HG03571 (cell line): ENCODE measurements at regions not wholly inside any gene's neighbourhood (a gene's known extent, or its start where the extent isn't known, plus 50 kb on each side); places are given as distances from the start of the nearest gene placed in this dataset.
"Not testable (repeated sequence)": the region's sequence is repeated elsewhere in the genome, so short reads cannot be mapped to it uniquely, and the experiment has no call there.

Experiments
- ATAC-seq: cut with Tn5 transposase; IDR thresholded peaks from one replicate; pipeline ENCODE4 v1.9.1; 2021; ENCODE audit not compliant: unreplicated experiment

DNA sequence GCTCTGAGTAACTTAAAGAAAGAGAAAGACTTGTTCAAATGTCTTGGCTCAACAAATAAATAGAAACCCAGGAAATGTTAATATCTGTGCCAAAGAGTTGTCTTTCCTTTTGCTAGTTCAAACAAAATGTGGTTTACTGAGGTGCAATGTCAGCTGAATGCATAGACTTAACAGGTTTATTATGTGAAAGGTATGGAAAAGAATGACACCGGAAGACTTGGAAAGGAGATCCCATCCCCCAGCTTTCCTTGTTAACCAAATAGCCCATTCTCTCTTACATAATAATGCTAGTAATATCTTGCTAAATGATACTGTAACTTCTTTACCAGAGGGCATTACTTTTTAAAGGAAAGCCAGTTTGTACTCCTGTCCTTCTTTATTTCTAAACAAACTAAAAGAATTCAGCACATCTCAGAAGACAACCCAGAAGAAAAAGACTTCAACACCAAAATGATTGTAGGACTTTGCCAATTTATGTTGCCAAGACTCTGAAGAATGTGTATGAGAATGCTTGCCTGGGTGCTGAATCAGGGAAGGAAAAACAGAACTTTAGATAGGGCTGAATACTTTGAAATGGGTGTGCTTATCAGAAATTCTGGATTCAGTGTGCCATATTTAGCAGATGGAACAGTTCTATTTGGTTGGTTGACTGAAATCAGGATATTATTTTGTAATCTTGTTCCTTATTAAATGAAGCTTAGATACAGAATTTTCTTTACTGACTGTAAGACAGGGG, 344.1 kb downstream of the TMEM38B start:
- ATAC-seq, result no peak

DNA sequence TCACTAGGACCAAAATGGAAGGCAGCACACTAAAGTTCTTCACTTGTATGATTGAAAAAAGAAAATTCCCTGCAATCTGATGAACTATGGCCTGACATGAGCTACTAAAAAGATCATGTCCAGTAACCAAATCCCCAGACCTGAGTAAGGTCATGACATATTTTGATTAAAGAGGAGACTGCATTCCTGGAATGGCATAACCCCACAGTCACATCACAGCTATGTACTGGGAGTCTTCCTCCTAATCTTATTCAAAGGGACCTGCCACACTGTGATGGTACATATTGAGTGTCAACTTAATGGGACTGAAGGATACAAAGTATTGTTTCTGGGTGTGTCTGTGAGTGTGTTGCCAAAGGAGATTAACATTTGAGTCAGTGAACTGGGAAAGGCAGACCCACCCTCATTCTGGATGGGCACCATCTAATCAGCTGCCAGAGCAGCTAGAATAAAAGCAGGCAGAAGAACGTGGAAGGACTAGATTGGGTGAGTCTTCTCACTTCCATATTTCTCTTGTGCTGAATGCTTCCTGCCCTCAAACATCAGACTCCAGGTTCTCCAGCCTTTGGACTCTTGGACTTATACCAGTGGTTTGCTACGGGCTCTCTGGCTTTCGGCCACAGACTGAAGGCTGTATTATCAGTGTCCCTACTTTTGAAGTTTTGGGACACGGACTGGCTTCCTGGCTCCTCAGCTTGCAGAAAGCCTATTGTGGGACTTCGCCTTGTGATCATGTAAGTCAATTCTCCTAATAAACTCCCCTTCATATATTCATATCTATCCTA, 345.0 kb downstream of the TMEM38B start:
- ATAC-seq, result no peak

DNA sequence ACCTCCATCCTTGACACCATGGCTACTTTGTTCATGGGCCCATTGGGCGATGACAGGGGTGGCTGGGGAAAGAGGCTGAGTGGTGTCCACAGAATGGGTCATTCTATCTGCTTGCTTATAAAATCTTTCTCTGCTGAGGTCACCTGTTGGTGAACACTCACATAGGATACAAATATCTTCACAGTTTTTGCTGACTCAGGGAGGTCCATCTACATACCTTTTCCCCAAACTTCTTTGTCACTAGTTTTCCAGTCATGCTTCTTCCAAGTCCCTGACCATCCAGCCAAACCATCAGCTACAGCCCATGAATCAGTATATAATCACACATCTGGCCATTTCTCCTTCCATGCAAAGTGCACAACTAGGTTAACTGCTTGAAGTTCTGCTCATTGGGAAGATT, 347.6 kb downstream of the TMEM38B start:
- ATAC-seq, result not testable (repeated sequence)

DNA sequence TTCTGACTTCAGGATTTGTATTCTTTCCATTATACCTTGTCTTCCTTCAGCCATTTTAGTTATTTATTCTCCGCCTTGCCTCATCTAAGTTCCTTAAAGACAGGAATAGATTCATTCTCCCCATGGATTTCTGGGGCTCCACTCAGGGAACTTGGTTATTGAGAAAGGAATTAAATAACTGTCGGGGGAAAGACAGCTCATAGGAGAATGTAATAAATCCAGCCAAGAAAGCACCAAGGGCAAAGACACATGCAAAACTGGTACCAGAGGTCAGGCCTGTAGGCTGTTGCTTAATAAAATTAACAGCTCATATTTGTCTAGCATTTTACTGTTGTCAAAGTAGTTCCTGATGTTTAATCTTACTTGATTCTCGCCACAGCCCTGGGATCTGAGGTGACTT, 357.2 kb downstream of the TMEM38B start:
- no peak for ATAC-seq

DNA sequence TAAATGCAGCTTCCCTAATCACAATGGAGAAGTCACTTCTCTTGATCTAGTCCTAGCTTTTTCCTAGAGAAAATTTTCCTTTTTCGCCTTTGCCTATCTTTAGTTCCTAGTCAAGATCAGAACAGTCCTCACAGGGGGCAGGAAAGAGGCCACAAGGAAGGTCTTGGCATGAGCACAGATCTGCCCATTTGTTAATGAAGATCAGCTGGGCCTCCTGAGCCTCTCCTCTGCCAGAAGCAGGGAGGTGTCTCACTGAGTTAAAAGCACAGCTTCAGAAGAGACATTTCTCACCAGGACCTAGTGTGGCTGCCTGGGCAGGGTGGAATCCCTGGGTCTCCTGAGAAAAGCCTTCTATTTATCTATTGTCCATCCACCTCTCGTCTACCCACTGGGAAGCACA, 357.8 kb downstream of the TMEM38B start:
- ATAC-seq, result no peak

DNA sequence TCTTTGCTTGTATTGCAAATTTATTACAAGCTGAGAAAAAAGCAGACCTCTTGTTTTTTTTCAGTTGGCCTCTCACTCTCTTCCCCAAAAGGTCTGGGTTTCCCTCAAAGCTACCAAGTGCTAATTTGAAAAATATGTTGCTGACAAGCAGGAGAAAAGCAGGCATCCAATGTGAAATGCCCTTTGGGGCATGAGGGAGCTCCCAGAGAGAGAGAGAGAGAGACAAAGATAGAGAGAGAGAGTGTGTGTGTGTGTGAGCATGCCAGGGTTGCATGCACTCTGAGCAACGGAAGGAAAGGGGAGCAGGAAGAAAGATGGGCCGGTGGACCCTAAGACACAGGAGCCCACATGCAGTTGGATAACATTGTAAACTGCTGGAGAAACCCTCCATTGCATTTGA, 358.4 kb downstream of the TMEM38B start:
- ATAC-seq, result no peak

DNA sequence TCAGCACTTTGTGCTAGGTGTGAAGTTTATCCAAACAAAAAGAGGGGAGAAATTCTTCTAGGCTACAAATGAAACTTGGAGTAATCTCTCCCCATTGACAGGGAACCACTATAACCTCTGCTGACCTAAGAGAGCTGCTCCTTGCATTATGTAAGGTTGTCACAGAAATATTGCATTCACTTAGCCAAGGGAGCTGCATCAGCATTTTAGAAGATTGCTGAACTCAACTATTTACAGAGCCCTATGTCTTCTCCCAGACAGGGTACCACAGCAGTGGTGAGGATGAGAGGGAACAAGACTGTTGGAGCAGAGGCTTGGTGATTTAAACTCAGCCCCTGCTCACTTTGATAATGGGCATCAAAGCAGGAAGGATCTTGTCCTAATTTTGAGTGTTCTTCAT, 362.0 kb downstream of the TMEM38B start:
- ATAC-seq, result no peak

DNA sequence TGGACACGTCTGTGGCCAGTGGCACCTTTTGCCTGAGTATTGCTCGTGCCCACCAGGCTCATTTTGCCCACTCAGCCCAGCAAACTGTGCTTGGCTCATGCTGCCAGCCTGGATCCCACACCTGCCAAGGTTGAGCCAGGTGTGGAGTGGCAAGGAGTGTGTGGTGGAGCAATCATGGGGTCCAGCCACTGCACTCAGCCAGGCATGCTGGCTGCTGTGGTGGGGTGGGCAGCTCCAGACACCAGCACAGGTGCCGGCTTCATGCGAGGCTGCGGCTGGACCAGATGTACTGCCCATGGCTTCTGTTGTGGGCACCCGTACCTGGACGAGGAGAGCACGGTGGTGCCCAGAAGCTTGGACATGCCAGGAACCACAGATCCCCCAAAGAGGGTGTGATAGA, 364.1 kb downstream of the TMEM38B start:
- no peak for ATAC-seq

DNA sequence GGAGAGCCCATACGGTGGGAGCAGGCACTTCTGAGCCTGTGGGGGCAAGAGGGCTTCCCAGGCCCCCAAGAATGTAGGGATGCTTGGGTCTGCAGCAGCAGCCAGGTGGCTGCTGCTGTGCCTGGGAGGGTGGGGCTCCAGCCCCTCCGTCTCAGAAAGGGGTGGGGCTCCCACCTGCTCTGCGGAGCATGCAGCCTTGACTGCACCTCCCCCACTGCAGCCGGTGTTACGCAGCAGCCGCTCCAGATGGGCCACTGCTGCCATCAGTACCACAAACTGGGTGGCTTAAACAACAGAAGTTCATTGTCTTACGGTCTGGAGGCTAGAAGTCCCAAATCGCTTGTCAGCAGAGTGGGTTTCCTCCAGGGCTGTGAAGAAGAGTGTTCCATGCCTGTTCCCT, 365.5 kb downstream of the TMEM38B start:
- no peak for ATAC-seq

DNA sequence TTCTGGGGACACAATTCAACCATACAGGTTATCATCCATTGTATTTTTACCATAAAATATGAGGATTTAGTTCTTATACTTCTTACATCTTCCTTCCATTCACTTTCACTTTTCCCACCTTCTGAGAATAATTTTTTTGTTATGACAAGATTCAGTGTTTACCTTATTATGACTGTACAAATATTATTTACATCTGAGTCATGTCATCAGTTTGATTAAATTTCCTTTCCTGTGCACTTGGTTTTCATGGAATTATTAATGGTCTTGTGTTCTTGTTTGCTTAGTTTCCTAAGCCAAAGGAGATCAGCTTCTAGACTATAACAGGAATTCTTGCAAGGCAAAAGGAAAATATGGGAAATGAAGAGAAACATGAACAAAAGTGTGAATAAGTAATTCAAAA, 366.5 kb downstream of the TMEM38B start:
- ATAC-seq, result no peak

DNA sequence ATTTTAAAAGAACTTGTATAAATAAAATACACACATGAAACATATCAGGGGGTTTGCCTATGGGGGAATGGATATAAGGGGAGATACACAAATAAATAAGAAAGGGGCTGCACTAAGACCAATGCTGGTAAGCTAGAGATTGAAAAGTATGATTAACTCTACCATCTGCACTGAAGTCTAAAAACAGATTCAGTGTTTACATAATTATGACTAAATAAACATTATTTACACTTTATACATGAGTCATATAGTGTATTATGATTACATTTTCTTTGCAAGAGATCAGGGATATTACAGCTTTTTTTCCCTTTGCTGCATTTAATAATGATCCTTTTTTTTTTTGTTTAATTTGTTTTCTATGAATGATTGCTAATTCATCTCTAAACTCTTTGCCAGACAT, 367.9 kb downstream of the TMEM38B start:
- ATAC-seq, result no peak

DNA sequence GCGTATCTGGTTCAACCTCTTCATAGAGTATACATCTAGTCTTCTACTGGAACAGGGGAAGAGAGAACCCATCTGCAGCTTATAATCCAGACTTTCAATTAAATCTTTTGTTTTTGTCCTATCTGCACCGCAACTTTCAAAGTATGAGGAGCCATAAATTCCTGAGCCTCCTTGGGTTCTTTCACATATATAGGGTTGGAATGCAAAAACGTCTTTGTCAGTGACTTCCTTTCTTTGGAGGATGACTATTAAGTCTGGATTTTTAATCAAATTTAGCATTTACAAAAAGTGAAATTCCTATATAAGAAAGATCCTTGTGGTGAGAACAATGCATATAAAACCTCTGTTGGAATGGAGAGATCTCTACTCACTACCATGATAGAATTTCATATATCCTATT, 370.8 kb downstream of the TMEM38B start:
- ATAC-seq, result no peak

DNA sequence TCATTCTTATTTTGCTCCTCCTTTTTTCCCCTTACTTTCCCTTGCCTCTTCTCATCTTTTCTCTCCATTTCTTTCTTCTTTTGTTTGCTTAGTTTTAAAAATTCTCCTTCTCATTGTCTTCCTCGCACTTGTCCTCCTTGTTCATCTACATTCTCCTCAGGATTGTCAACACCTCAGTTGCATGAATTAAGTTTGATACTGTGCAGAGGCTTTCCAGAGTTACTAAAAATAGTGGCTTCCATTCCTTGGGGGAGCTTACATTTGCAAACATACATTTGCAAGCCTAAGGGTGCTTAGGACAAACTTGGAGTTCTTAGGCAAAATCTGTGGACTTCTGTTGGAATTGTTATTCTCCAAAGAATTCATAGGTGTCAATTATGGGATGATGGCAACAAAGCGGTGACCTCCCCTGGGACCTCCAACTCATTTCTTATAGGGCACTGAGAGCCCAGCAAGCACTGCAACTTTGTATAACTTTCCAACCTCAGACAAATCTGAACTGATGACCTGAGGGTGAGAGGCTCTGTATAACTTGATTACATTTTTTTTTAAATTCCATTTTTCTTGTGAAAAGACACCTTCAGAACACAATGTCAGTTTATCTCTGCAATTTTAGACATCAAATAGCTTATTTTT, 371.4 kb downstream of the TMEM38B start:
- ATAC-seq, result no peak

DNA sequence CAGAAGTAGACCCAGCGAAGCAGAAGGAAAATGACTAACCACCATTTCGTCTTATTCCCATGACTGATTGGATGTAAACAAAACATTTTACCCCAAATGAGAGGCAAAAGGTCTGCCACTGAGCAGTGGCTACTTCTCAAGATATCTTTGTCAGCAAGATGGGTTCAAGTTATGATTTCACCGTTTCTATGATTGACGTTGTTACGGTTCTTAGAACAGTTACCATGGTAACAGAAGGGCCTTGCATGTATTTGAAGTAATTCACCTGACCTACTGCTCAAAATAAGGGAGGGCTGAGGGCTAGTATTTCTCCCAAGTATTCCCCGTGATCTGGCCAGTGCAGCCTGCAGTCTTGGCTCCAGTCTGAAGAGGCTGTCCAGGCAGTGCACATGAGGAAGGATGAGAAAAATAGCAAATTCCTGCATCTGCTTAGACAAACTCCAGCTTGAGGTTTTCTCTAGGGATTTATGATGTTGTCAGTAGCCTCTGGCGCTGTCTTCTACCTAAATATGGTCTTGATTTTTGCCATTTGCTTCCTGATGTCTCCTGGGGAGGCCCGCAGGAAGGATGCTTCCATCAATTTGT, 372.7 kb downstream of the TMEM38B start:
- ATAC-seq, result no peak

DNA sequence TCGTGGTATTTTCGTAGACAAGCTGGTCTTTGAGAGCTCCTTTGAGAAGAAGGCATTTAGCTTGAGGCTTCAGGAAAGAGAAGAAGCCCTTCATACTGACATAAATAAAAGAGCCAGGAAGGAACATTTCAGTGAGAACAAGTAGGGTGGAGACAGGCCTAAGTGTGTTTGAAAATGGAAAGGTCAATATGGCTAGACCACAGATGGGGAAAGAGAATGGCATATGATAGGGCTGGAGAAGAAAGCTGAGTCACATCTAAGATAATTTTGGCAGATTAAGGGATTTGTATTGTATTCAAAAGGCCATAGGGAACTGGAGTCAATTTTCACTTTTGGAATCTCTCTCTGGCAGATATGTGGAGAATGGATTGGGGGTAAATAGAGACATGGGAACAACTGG, 374.9 kb downstream of the TMEM38B start:
- ATAC-seq, result no peak

DNA sequence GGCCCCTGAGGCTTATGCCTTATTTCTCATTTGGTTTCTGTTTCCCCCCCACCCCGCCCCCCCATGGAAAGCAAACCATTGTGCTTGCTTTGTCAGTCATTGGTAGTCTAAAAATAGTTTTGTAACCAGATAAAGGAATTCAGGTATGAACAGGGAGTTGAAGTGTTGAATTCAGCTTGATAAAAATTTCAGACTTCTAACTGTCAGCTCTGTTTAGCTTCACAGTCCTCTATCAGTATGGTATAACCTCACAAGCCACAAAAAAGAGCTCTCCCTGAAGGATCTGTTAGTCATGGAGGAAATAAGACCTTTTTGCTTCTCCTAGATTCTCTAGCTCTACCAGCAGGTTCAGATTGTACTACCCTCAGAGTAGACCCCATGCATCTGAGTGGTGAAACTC, 378.1 kb downstream of the TMEM38B start:
- no peak for ATAC-seq

DNA sequence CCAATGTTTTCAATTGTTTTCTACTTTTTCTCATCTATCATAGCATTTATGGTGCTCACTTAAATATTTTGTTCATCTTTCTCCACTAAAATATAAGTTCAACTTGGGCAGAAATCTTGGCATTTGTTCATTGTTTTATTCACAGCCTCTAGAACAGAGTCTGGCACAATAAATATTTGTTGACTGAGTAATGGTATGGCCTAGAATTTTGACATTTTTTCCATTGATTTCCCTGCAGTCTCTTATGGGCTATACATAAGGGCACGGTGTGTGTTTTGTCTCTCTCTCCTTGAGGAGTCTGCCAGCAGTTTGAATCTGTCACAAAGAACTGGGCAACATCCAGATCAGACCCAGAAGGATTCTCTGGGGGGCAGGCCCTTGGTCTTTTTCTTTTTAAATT, 379.7 kb downstream of the TMEM38B start:
- ATAC-seq, result no peak

DNA sequence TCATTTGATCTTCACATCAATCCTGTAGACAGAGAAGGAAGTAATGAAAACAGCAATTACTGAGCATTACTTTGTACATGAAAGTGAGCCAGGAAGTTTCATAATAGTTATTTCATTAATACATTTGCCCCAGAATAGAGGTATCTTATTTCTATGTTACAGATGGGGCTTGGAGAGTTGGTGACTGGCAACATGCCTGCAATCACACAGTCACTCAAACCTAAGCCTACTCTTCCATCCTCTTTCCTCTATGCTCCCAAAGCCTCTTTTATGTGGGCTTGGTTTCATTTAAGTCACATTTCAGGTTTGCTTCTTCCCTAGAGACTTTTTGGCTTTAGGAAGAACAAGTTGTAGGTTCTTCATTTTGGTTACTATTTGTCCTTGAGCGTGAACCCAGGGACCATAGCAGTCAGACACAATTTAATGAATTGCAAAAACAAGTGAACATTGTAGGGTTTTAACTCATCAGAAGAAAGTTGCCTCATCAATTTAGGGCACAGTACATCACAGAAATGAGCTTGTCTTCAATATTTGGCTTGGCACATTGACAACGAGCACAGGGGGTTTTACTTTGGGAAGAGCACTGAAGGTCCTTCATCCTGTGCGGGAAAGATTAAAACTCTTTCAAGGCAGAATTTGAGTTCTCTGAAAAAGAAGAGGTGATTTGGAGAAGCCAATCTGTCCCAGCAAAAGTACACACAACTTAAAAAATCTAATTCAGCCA, 381.1 kb downstream of the TMEM38B start:
- ATAC-seq, result no peak

DNA sequence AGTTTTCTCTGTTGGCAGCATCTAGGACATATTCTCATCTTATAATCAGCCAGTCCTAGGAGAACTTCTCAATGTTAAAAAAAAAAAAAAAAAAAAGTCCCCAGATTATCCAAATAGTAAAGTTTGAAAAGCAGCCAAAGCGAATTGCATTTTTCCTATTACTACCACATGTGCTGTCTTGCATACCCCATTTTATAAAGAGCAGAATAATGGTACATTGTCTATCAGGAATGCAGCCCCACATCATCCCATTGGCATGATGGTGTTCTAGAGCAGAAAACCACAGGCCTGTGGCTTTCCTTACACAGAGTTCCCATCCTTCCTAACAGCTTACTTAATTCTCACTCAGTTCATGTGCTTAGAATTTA, 381.6 kb downstream of the TMEM38B start:
- ATAC-seq, result no peak

DNA sequence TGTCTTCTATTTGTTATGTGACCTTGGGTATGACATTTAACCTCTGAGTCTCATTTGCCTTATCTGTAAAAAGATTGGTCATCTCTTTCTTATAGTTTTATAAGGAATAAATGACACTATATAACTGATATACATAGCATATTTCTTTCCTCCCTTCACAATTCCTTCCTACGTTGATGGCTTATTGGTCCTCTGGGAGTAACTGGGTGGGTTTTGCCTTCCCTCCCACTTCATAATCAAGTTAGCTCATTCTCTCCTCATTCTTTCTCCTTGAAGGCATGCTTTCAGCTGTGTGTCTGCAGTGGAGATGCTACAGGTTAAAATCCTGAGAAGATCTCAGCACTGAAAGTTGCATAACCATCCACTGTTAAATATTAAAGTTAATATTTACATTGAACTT, 382.4 kb downstream of the TMEM38B start:
- ATAC-seq, result no peak

DNA sequence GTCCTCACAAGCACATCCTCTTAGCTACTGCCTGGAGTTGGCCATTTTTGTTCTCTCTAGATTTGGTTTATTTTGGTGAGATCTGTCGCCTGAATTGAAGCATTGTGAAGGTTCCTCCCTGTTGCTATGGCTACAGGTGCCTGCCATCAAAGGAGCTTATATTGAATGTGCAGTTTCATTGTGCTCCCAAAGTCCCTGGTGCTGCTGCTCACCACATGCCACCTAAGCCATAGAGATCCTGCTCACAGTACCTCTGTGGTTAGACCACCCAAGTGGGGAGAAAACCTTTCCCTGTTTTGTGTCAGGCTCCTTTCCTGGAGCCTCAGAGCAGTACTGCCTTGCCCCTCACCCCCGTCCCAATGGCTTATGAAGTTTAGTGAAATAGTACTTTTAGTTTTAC, 383.4 kb downstream of the TMEM38B start:
- ATAC-seq, result no peak
